GM06990 (cell line): ENCODE measurements at regions not wholly inside any gene's neighbourhood (a gene's known extent, or its start where the extent isn't known, plus 50 kb on each side); places are given as distances from the start of the nearest gene placed in this dataset.

ENCODE experiments used
- DNase-seq: peaks from one replicate; pipeline ENCODE4 v3.0.0-alpha.2; 2011; ENCODE audit not compliant: insufficient read length; ENCODE audit errors: extremely low read depth
- H3K27me3 ChIP-seq: replicated peaks from 2 replicates; pipeline ENCODE4 v1.6.0; 2011; ENCODE audit warnings: low read length; ENCODE audit not compliant: control insufficient read depth, insufficient read depth
- H3K36me3 ChIP-seq: 2 replicates; pipeline ENCODE4 v1.5.1; 2011; ENCODE audit warnings: low read length; ENCODE audit not compliant: control insufficient read depth, insufficient read depth
- H3K4me3 ChIP-seq: replicated peaks from 2 replicates; pipeline ENCODE4 v1.5.1; 2011; ENCODE audit warnings: low read depth, mild to moderate bottlenecking, control low read depth, low read length
- CTCF ChIP-seq: IDR thresholded peaks from 2 replicates; pipeline ENCODE4 v1.5.1; 2011; ENCODE audit warnings: low read length, control low read depth, mild to moderate bottlenecking, inconsistent platforms; ENCODE audit not compliant: insufficient read depth, poor library complexity, severe bottlenecking

DNA sequence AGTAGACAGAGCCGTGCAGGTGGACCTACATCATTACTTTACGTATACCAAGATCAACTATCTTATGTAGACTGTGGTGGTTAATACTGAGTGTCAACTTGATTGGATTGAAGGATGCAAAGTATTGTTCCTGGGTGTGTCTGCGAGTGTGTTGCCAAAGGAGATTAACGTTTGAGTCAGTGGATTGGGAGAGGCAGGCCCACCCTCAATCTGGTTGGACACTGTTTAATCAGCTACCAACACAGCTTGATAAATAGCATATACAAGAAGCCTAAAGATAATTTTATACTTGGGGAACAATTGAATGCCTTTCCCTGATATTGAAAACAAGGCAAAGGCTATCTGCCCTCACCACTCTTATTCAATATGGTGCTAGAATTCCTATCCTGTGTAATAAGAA, 604.2 kb upstream of the ZEB2 start:
- DNase-seq: no peak

DNA sequence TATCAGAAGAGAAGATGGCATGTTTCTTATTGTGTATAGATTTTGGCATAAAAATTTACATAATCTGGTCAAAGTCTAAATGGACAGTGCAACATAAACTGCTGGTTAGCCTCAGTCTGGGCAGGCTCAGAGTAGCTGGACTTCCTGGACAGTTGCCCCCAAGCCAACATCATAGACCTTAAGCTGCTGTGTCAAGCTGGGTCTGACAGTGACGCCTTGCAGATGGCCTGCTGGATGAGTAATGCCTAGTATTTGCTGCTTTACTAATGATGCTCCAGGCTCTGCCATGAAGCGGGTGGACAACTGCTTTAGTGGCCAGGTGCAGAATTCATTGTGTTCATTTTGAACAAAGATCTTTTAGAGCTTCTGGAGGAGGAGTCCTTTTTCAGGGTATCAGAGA, 603.7 kb upstream of the ZEB2 start:
- no peak for TF ChIP-seq CTCF
- Histone ChIP-seq H3K4me3 (no peak overlapping the region), H3K27me3 (no peaks in the 10 kb centered on the region), H3K36me3 (no peaks in the 10 kb centered on the region)
- no peak for DNase-seq

More for the DNA sequence above, 604.2 kb upstream of the ZEB2 start:
- TF ChIP-seq CTCF: no peak
- Histone ChIP-seq H3K36me3 (no peaks in the 10 kb centered on the region), H3K4me3 (no peak overlapping the region), H3K27me3 (no peaks in the 10 kb centered on the region)

DNA sequence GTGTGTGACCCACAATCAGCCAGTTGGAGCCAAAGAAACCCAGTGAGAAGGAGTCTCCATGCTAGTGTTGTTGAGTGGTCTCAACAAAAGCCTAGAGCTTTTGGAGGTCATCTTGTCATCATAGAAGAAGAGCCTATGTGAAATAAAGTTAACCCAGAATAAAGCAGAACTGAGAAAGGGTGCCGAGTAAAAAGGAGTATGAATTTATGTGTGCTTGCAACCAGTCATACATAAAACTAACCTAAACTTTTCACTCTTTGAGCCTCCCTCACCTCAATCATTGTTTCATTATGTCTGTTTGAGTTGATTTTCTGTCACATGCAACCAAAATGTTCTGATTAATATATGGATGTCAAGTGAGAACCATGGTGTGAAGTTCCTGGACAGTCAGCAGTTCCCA, 599.3 kb upstream of the ZEB2 start:
- Histone ChIP-seq H3K36me3 (no peaks in the 10 kb centered on the region), H3K4me3 (no peak overlapping the region), H3K27me3 (no peaks in the 10 kb centered on the region)
- no peak for TF ChIP-seq CTCF
- DNase-seq: peak; percentile 23

GRCh38 chr2:145116834-145117725, 597.2 kb upstream of the ZEB2 start:
- Histone ChIP-seq H3K4me3 (no peak overlapping the region), H3K27me3 (no peaks in the 10 kb centered on the region), H3K36me3 (no peaks in the 10 kb centered on the region)
- TF ChIP-seq CTCF: no peak
- no peak for DNase-seq

DNA sequence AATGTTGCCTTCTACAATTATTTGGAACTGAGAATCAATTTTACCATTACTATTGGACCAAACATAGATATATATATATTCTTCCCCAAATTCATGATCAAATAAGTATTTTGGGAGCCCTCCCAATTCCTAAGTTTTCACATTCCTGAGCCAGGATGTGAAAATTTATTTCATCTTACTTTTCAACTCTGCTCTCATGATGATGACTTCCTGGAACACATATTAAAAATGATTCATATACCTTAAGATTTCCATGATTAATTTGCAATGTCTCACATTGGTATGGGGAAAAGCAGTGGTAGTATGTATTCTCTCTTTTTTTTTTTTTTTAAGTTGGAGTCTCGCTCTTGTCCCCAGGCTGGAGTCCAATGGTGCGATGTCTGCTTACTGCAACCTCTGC, 596.1 kb upstream of the ZEB2 start:
- Histone ChIP-seq H3K4me3 (no peak overlapping the region), H3K36me3 (no peaks in the 10 kb centered on the region), H3K27me3 (no peaks in the 10 kb centered on the region)
- TF ChIP-seq CTCF: no peak
- DNase-seq: no peak
